ENCODE measurements at regions not wholly inside any gene's neighbourhood (a gene's known extent, or its start where the extent isn't known, plus 50 kb on each side); places are given as distances from the start of the nearest gene placed in this dataset.
"Not testable (repeated sequence)": the region's sequence is repeated elsewhere in the genome, so short reads cannot be mapped to it uniquely, and the experiment has no call there.

DNA sequence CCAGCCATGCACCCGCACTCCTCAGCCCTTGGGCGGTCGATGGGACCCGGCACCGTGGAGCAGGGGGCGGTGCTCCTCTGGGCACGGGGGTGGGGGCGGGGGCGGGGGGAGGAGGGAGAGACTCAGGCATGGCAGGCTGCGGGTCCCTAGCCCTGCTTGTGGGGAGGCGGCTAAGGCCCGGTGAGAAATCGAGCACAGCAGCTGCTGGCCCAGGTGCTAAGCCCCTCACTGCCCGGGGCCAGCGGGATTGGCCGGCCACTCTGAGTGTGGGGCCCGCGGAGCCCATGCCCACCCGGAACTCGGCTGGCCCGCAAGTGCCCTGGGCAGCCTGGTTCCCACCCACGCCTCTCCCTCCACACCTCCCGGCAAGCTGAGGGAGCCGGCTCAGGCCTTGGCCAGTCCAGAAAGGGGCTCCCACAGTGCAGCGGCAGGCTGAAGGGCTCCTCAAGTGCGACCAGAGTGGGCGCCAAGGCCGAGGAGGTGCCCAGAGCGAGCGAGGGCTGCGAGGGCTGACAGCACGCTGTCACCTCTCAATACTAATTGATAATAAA is 611.7 kb upstream of the TBL1XR1 start:
- H3K4me1 ChIP-seq (ENCODE audit: control insufficient read depth, insufficient read depth, low read length); H3K27ac ChIP-seq (ENCODE audit: low read length); H3K27me3 ChIP-seq (ENCODE audit: control insufficient read depth, insufficient read depth, low read length); H3K9me3 ChIP-seq (ENCODE audit: control insufficient read depth, low read depth, low read length); H3K4me3 ChIP-seq (ENCODE audit: low read length); H3K36me3 ChIP-seq (ENCODE audit: control insufficient read depth, insufficient read depth, low read length); DNase-seq: not testable (repeated sequence)
- WGBS (ENCODE audit: insufficient coverage, low lambda C conversion rate), result 80% methylated on average over 1 of the region's 32 CpGs

DNA sequence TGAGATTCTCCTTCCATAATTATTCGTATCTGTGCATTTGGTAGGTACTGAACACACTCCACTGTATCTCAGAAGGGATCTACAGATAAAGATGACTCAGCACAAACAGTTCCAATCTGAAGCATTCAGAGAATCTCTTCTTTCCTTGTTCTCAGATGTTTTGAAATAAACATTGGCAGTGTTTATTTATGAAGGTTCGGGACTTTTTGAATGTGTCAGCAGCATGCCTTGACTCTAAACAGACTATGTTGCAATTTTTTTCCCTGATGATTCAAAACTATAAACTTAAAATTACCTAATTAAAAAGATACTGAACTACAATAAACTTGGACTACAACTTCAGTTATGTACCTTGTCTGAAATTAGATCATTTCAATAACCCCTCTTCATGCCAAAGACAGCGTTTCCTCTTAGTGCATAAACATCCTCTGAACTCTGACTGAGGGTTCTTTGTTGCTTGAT is 612.9 kb upstream of the TBL1XR1 start:
- no peaks in the 10 kb centered on the region for H3K36me3 ChIP-seq (ENCODE audit: control insufficient read depth, insufficient read depth, low read length)
- no peak for DNase-seq
- H3K4me3 ChIP-seq (ENCODE audit: low read length), result no peak overlapping the region
- H3K9me3 ChIP-seq (ENCODE audit: control insufficient read depth, low read depth, low read length), result no peaks in the 10 kb centered on the region
- no peaks in the 10 kb centered on the region for H3K4me1 ChIP-seq (ENCODE audit: control insufficient read depth, insufficient read depth, low read length)
- 71% methylated on average over 2 of the region's 3 CpGs for WGBS (ENCODE audit: insufficient coverage, low lambda C conversion rate)
- H3K27me3 ChIP-seq (ENCODE audit: control insufficient read depth, insufficient read depth, low read length), result no peaks in the 10 kb centered on the region
- no peak overlapping the region for H3K27ac ChIP-seq (ENCODE audit: low read length)

DNA sequence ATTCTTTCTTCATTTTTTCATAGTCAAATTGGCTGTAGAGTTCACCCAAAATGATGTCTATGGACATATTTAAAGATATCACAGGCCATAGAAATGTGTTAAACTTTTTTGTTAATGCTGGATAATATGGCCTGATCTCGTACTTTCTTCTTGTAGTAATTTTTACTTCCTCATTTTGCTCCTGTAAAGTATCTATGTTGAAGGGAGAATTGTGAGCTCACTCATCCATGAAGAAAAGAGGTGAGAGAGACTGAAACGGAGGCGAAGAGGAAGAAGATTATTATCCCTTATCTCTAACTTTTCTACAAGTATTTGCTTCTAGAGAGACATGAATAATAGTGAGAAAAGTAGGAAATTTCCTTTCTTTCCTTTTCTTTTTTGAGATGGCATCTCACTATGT is 613.8 kb upstream of the TBL1XR1 start:
- DNase-seq, result no peak
- no peak overlapping the region for H3K4me3 ChIP-seq (ENCODE audit: low read length)
- H3K27ac ChIP-seq (ENCODE audit: low read length), result no peak overlapping the region
- H3K27me3 ChIP-seq (ENCODE audit: control insufficient read depth, insufficient read depth, low read length), result no peaks in the 10 kb centered on the region
- 100% methylated on average over 1 of the region's 3 CpGs for WGBS (ENCODE audit: insufficient coverage, low lambda C conversion rate)
- H3K4me1 ChIP-seq (ENCODE audit: control insufficient read depth, insufficient read depth, low read length), result no peaks in the 10 kb centered on the region
- no peaks in the 10 kb centered on the region for H3K9me3 ChIP-seq (ENCODE audit: control insufficient read depth, low read depth, low read length)
- H3K36me3 ChIP-seq (ENCODE audit: control insufficient read depth, insufficient read depth, low read length), result no peaks in the 10 kb centered on the region

DNA sequence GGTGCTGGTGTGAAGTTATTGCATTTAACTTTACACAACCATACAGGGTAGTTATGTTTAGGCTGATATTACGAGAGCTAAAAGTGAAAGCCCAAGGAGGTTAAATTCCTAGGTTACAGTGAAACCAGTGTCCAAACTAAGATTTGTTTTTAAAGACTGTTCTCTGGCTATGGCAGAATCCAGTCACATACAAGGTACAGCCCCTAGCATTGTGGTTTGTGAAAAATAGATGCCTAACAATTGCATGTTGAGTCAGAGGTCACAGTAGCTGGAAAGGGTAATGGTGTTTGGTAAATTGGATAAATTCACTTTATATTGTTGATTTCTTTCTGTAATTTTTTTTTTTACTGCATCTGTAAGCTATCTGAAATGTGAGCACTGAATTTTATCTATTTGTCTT is 614.6 kb upstream of the TBL1XR1 start:
- Histone ChIP-seq H3K4me3 (ENCODE audit: low read length) (no peak overlapping the region), H3K27ac (ENCODE audit: low read length) (no peak overlapping the region), H3K27me3 (ENCODE audit: control insufficient read depth, insufficient read depth, low read length) (no peaks in the 10 kb centered on the region), H3K36me3 (ENCODE audit: control insufficient read depth, insufficient read depth, low read length) (no peaks in the 10 kb centered on the region), H3K9me3 (ENCODE audit: control insufficient read depth, low read depth, low read length) (no peaks in the 10 kb centered on the region), H3K4me1 (ENCODE audit: control insufficient read depth, insufficient read depth, low read length) (no peaks in the 10 kb centered on the region)
- no peak for DNase-seq
- WGBS (ENCODE audit: insufficient coverage, low lambda C conversion rate), result 83% methylated on average over 1 of the region's 1 CpG

DNA sequence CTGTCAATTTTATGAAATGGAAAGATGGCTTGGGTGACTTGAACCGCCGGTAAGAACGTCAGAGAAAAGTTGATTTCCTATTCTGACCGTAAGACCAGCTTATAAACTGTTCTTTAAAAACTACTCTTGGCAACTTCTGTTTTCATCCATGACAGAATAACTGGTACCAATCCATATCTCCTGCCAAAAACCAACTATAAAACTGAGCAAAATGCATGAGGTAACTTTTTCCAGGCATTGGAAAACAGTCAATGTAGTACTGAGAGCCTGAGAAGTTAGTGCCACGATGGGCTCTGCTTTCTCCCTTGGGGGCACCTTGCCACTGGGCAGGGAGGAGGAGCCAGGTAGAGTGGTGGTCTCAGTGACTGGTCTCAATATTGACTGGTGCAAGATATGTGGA is 615.2 kb upstream of the TBL1XR1 start:
- Histone ChIP-seq H3K4me3 (ENCODE audit: low read length) (no peak overlapping the region), H3K4me1 (ENCODE audit: control insufficient read depth, insufficient read depth, low read length) (no peaks in the 10 kb centered on the region)
- WGBS (ENCODE audit: insufficient coverage, low lambda C conversion rate), result 100% methylated on average over 3 of the region's 5 CpGs

DNA sequence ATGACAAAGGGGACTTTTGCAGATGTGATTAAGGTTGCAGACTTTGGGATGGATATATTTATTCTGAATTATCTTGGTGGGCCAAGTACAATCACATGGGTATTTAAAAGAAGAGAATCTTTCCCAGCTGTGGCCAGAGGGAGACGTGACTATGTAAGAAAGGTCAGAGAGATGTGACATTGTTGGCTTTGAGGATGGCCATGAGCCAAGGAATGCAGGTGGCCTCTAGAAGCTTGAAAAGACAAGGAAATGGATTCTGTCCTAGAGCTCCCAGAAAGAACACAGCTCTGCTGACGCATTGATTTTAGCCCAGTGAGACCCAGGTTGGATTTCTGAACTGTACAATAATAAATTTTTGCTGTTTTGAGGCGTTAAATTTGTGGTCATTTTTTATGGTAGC is 616.0 kb upstream of the TBL1XR1 start:
- Histone ChIP-seq H3K27ac (ENCODE audit: low read length) (no peak overlapping the region), H3K9me3 (ENCODE audit: control insufficient read depth, low read depth, low read length) (no peaks in the 10 kb centered on the region), H3K27me3 (ENCODE audit: control insufficient read depth, insufficient read depth, low read length) (no peaks in the 10 kb centered on the region), H3K36me3 (ENCODE audit: control insufficient read depth, insufficient read depth, low read length) (no peaks in the 10 kb centered on the region), H3K4me1 (ENCODE audit: control insufficient read depth, insufficient read depth, low read length) (no peaks in the 10 kb centered on the region), H3K4me3 (ENCODE audit: low read length) (no peak overlapping the region)
- DNase-seq, result no peak
- 100% methylated on average over 2 of the region's 3 CpGs for WGBS (ENCODE audit: insufficient coverage, low lambda C conversion rate)

More for the DNA sequence above, 615.2 kb upstream of the TBL1XR1 start:
- H3K27ac ChIP-seq (ENCODE audit: low read length), result no peak overlapping the region
- H3K9me3 ChIP-seq (ENCODE audit: control insufficient read depth, low read depth, low read length), result no peaks in the 10 kb centered on the region
- no peaks in the 10 kb centered on the region for H3K27me3 ChIP-seq (ENCODE audit: control insufficient read depth, insufficient read depth, low read length)
- no peaks in the 10 kb centered on the region for H3K36me3 ChIP-seq (ENCODE audit: control insufficient read depth, insufficient read depth, low read length)
- no peak for DNase-seq

DNA sequence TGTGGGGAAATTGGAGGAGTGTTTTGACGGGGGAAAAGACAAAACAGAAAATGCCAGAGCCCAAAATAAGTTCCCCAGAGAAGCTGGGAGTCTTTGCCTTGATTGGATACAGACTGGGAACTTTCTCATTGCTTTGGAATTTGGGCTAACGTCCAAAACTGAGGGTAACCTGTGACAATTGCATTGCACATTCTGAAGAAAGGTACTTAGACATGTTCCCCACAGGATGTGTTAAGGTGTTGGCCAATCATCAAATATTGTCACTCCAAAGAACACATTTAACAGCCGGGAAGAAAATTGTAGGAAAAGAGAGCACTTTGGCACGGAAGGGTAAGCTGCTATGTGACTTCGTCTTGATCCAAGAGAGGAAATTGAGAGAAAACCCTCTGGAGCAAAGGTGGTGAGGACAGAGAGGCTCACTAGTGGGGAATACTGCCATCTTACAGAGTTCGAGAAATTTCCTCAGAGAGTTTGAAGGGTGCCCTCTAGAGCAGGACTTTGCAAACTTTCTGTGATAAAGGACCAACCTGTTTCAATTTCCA is 619.5 kb upstream of the TBL1XR1 start:
- no peaks in the 10 kb centered on the region for H3K27me3 ChIP-seq (ENCODE audit: control insufficient read depth, insufficient read depth, low read length)
- WGBS (ENCODE audit: insufficient coverage, low lambda C conversion rate), result 80% methylated on average over 1 of the region's 6 CpGs
- DNase-seq, result no peak
- H3K27ac ChIP-seq (ENCODE audit: low read length), result no peak overlapping the region
- no peaks in the 10 kb centered on the region for H3K36me3 ChIP-seq (ENCODE audit: control insufficient read depth, insufficient read depth, low read length)
- H3K4me3 ChIP-seq (ENCODE audit: low read length), result no peak overlapping the region
- no peaks in the 10 kb centered on the region for H3K4me1 ChIP-seq (ENCODE audit: control insufficient read depth, insufficient read depth, low read length)
- H3K9me3 ChIP-seq (ENCODE audit: control insufficient read depth, low read depth, low read length), result no peaks in the 10 kb centered on the region

DNA sequence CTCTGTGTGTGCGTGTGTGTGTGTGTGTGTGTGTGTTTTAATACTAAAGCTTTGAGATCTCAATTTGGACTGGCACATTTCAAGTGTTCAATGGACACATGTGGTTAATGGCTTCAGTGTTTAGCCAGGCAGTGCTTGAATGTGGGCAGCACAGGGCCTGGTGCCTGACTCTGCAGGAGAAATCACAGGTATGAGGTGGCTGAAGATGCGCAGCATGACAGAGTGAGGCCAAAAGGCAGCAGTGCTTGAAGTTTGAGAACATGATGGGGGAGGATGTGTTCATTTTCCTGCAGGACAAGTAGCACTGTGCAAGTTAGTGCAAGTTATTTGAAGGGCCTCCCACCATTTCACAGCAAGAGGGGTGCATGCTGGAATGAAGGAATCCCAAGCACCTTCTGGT is 620.5 kb upstream of the TBL1XR1 start:
- Histone ChIP-seq H3K27ac (ENCODE audit: low read length) (no peak overlapping the region), H3K36me3 (ENCODE audit: control insufficient read depth, insufficient read depth, low read length) (no peaks in the 10 kb centered on the region), H3K4me3 (ENCODE audit: low read length) (no peak overlapping the region), H3K9me3 (ENCODE audit: control insufficient read depth, low read depth, low read length) (no peaks in the 10 kb centered on the region), H3K4me1 (ENCODE audit: control insufficient read depth, insufficient read depth, low read length) (no peaks in the 10 kb centered on the region), H3K27me3 (ENCODE audit: control insufficient read depth, insufficient read depth, low read length) (no peaks in the 10 kb centered on the region)
- 80% methylated on average over 1 of the region's 2 CpGs for WGBS (ENCODE audit: insufficient coverage, low lambda C conversion rate)
- no peak for DNase-seq

DNA sequence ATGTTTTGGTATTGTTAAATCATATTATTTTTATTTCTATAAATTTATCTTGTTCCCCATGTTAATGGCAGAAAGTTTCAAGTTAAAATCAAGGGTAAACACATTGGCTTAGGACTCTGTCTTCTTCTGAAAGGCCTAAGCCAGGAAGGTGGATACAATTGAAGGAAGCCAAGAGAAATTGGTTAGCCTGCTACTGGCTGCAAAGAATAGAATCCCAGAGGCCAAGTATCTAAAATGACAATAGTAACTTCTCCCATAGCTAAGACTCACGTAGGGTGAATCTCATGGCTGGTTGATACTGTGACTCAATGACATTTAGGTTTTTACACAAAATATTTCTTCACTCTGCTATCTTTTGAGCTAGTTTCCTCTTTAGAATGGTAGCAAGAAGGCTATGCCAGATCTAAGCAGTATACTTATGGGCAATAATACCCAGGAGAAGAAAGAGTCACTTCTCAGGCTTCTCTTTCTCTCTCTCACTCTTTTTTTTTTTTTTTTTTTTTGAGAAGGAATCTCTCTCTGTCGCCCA is 621.5 kb upstream of the TBL1XR1 start:
- H3K4me1 ChIP-seq (ENCODE audit: control insufficient read depth, insufficient read depth, low read length), result peaks cover 5% of the 10 kb centered on the region
- H3K4me3 ChIP-seq (ENCODE audit: low read length), result no peak overlapping the region
- no CpG with 5 or more reads among the region's 2 CpGs for WGBS (ENCODE audit: insufficient coverage, low lambda C conversion rate)
- no peaks in the 10 kb centered on the region for H3K36me3 ChIP-seq (ENCODE audit: control insufficient read depth, insufficient read depth, low read length)
- no peak overlapping the region for H3K27ac ChIP-seq (ENCODE audit: low read length)
- DNase-seq, result no peak
- H3K9me3 ChIP-seq (ENCODE audit: control insufficient read depth, low read depth, low read length), result no peaks in the 10 kb centered on the region
- H3K27me3 ChIP-seq (ENCODE audit: control insufficient read depth, insufficient read depth, low read length), result no peaks in the 10 kb centered on the region

DNA sequence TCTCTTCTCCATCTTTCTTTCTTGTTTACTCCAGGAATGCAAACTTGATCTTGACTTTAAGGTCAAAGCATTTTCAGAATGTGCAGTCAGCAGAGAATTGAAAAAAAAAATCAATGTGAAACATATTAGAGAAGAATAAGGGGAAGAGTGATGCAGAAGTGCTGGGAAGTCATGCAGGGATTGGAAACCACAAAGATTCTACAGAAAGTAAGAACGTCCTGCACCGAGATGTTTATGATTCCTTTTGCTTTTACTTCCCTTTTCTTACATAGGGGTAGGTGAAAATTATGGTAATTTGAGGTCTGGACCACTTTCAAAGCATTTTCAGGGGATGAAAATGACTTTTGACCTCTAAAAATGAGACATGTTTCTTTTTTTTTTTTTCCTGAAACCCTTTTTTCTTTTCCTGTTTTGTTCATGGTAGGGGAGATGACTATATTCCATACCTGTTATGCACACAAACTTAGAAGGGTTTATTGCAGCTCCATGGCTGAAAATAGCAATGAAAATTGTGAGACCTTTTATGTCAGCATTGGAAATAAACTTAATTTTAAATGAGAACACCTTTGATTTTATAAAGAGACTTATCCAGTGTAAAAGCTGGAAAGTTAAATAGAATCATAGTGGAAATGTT is 623.5 kb upstream of the TBL1XR1 start:
- Histone ChIP-seq H3K36me3 (ENCODE audit: control insufficient read depth, insufficient read depth, low read length) (no peaks in the 10 kb centered on the region), H3K27ac (ENCODE audit: low read length) (no peak overlapping the region), H3K4me3 (ENCODE audit: low read length) (no peak overlapping the region), H3K4me1 (ENCODE audit: control insufficient read depth, insufficient read depth, low read length) (peaks cover 13% of the 10 kb centered on the region), H3K27me3 (ENCODE audit: control insufficient read depth, insufficient read depth, low read length) (no peaks in the 10 kb centered on the region), H3K9me3 (ENCODE audit: control insufficient read depth, low read depth, low read length) (no peaks in the 10 kb centered on the region)
- no peak for DNase-seq
- no CpG with 5 or more reads among the region's 2 CpGs for WGBS (ENCODE audit: insufficient coverage, low lambda C conversion rate)

DNA sequence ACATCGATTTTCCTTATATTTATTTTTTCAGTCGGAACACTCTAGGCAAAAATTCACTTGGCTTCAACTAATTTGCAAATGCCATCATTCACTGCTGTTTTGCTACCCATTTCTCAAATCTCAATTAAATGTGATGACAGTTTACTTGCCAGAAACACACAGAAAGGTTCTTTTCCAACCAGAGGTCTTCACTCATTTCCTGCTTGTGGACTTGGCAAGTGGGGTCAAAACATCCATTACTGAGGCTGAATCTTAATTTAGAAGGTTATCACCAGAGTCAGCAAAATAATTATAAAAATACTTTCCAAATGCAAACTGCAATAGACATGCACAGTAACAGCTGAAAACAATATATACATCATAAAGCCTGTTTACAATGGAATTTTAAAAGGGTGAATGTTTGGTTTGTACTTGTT is 625.4 kb upstream of the TBL1XR1 start:
- no peaks in the 10 kb centered on the region for H3K36me3 ChIP-seq (ENCODE audit: control insufficient read depth, insufficient read depth, low read length)
- no peaks in the 10 kb centered on the region for H3K9me3 ChIP-seq (ENCODE audit: control insufficient read depth, low read depth, low read length)
- H3K27ac ChIP-seq (ENCODE audit: low read length), result no peak overlapping the region
- 79% methylated on average over 2 of the region's 2 CpGs for WGBS (ENCODE audit: insufficient coverage, low lambda C conversion rate)
- no peaks in the 10 kb centered on the region for H3K27me3 ChIP-seq (ENCODE audit: control insufficient read depth, insufficient read depth, low read length)
- H3K4me3 ChIP-seq (ENCODE audit: low read length), result no peak overlapping the region
- peaks cover 19% of the 10 kb centered on the region for H3K4me1 ChIP-seq (ENCODE audit: control insufficient read depth, insufficient read depth, low read length)
- DNase-seq, result no peak

Measured in large intestine (tissue), 3 donors.